ENCODE measurements at regions not wholly inside any gene's neighbourhood (a gene's known extent, or its start where the extent isn't known, plus 50 kb on each side); places are given as distances from the start of the nearest gene placed in this dataset.

- H3K4me1 ChIP-seq (ENCODE audit: control insufficient read depth, extremely low read depth, insufficient read depth, low read length) = no peaks in the 10 kb centered on the region
- H3K36me3 ChIP-seq (ENCODE audit: control insufficient read depth in 2 of 2, extremely low read depth in 1 of 2, insufficient read depth in 2 of 2, low read length in 2 of 2) = no peaks in the 10 kb centered on the region
- dilution Hi-C loops (cut with MboI; ENCODE audit: extremely low pct_ligation_motif_present, low sequenced_read_pairs) (no loop called here), intact Hi-C loops (cut with micrococcal nuclease) (no loop called here)
- FAIRE-seq (no peak), DNase-seq (ENCODE audit: low read depth, low spot score) (no peak)
- TF ChIP-seq EZH2 (IDR thresholded peaks at IDR 0.05; ENCODE audit: borderline replicate concordance, low read depth, low read length, severe bottlenecking) (no peak), GATA2 (IDR thresholded peaks at IDR 0.05; ENCODE audit: insufficient read depth, insufficient read length, low read depth, low read length) (no peak), FOS (IDR thresholded peaks at IDR 0.05; ENCODE audit: borderline replicate concordance, insufficient read depth, low read length) (no peak), POLR2AphosphoS5 (IDR thresholded peaks at IDR 0.05; ENCODE audit: insufficient read depth, low read depth, low read length) (no peak), POLR2A (IDR thresholded peaks at IDR 0.05; ENCODE audit: low read depth, low read length) (no peak), CTCF (IDR thresholded peaks at IDR 0.05; ENCODE audit: extremely low read depth in 1 of 2, insufficient read depth in 1 of 2, low read depth in 1 of 2, low read length in 2 of 2) (no peak), MAX (IDR thresholded peaks at IDR 0.05; ENCODE audit: insufficient read depth, insufficient read length) (no peak), JUN (IDR thresholded peaks at IDR 0.05; ENCODE audit: borderline replicate concordance, insufficient read depth, insufficient read length, low read depth) (no peak), MYC (IDR thresholded peaks at IDR 0.05; ENCODE audit: low read depth, low read length) (no peak)
- H3K4me3 ChIP-seq (replicated peaks in 1 of 3; ENCODE audit: insufficient read depth in 1 of 3, low read depth in 1 of 3, low read length in 3 of 3) = no peak overlapping the region
- H3K9ac ChIP-seq (replicated peaks; ENCODE audit: extremely low read depth, insufficient read depth, low read length) = no peak overlapping the region
- H4K20me1 ChIP-seq (replicated peaks; ENCODE audit: control insufficient read depth, extremely low read depth, insufficient read depth, low read length) = no peaks in the 10 kb centered on the region
- BruUV-seq (replicated peaks) = no TSS peak
- no peak overlapping the region for H3K4me2 ChIP-seq (ENCODE audit: insufficient read depth, low read length)
- CTCF ChIA-PET = no interaction called here
- H3K27me3 ChIP-seq (ENCODE audit: control insufficient read depth in 2 of 2, insufficient read depth in 2 of 2, low read length in 2 of 2) = no peaks in the 10 kb centered on the region
- POLR2A ChIA-PET = no interaction called here
- no peak overlapping the region for H3K27ac ChIP-seq (ENCODE audit: insufficient read depth, low read depth, low read length)
- no peak overlapping the region for H2AFZ ChIP-seq (ENCODE audit: low read depth, low read length)
- H3K79me2 ChIP-seq (ENCODE audit: control insufficient read depth, insufficient read depth, low read length) = no peaks in the 10 kb centered on the region
- no peaks in the 10 kb centered on the region for H3K9me3 ChIP-seq (replicated peaks; ENCODE audit: control insufficient read depth, insufficient read depth, low read length)
- H3K9me1 ChIP-seq (replicated peaks; ENCODE audit: control insufficient read depth, extremely low read depth, insufficient read depth, low read length) = no peaks in the 10 kb centered on the region
Observed at GRCh38 chr11:119876841-119877240, 147.8 kb upstream of the NECTIN1 start.

All from endothelial cell of umbilical vein (primary cell).